ENCODE measurements at regions not wholly inside any gene's neighbourhood (a gene's known extent, or its start where the extent isn't known, plus 50 kb on each side); places are given as distances from the start of the nearest gene placed in this dataset.

DNA sequence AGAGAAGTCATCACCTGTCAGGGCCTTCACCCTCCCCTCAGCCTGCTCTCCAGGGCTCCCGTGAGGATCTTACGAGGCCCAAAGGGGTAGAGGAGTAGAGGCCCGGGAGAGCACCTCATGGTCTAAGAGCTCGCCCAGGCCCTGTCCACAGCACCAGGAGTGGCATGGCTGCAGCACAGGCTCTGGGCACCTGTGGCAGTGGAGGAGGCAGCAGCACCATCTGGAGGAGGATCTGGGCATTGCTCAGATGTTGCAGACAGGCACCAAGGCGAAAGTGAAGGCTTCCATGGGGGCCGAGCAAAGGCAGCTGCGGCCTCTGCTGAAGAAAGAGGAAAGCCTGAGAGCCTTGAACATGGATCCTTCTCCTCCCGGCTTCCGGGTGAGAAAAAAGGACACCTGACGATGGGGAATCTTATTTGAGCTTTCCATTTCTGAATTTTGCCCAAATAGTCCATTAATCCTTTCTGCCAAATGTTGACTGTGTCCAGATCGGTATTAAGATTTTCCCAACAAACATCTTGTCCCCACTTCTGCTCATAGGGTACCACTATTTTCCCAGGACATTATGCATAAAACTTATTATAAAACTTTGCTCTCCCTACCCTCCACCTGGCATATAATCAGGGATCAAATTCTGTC, 604.7 kb downstream of the PTPRC start:
- TF ChIP-seq POLR2A (IDR thresholded peaks at IDR 0.05), result no peak
- no peak for TF ChIP-seq POLR2AphosphoS5 (IDR thresholded peaks at IDR 0.05)
- TF ChIP-seq, protein P1, sequence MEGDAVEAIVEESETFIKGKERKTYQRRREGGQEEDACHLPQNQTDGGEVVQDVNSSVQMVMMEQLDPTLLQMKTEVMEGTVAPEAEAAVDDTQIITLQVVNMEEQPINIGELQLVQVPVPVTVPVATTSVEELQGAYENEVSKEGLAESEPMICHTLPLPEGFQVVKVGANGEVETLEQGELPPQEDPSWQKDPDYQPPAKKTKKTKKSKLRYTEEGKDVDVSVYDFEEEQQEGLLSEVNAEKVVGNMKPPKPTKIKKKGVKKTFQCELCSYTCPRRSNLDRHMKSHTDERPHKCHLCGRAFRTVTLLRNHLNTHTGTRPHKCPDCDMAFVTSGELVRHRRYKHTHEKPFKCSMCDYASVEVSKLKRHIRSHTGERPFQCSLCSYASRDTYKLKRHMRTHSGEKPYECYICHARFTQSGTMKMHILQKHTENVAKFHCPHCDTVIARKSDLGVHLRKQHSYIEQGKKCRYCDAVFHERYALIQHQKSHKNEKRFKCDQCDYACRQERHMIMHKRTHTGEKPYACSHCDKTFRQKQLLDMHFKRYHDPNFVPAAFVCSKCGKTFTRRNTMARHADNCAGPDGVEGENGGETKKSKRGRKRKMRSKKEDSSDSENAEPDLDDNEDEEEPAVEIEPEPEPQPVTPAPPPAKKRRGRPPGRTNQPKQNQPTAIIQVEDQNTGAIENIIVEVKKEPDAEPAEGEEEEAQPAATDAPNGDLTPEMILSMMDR (IDR thresholded peaks at IDR 0.05), result peak in 1 of 2 donors; percentile 20
- no peak for TF ChIP-seq EP300 (IDR thresholded peaks at IDR 0.05)

Measured in suprapubic skin (tissue), 4 donors.